SU-DHL-6 (cell line): ENCODE measurements at regions not wholly inside any gene's neighbourhood (a gene's known extent, or its start where the extent isn't known, plus 50 kb on each side); places are given as distances from the start of the nearest gene placed in this dataset.

Source experiments
- H2AFZ ChIP-seq: fragments of 200-600 bp; sonication (generic); 2 replicates; pipeline ENCODE4 v1.6.1; 2014; ENCODE audit warnings: low read depth, mild to moderate bottlenecking, moderate library complexity, mixed read lengths, antibody characterized with exemption, low read length; ENCODE audit not compliant: severe bottlenecking
- H3F3A ChIP-seq: fragments of 200-600 bp; shearing (Covaris generic); 2 replicates; pipeline ENCODE4 v1.6.0; 2016; ENCODE audit warnings: antibody characterized with exemption, mild to moderate bottlenecking; ENCODE audit not compliant: insufficient read depth
- H3K27ac ChIP-seq: fragments of 200-600 bp; sonication (generic); 2 replicates; pipeline ENCODE4 v1.5.1; 2016; ENCODE audit warnings: low read depth, mild to moderate bottlenecking, low read length, moderate library complexity, mixed read lengths
- H3K27me3 ChIP-seq: fragments of 200-600 bp; sonication (generic), shearing (Covaris generic); 2 replicates; pipeline ENCODE4 v1.6.0; 2014; ENCODE audit warnings: mild to moderate bottlenecking, low read length
- H3K36me3 ChIP-seq: fragments of 200-600 bp; sonication (generic); 2 replicates; pipeline ENCODE4 v1.6.1; 2014; ENCODE audit warnings: mild to moderate bottlenecking, low read length, mixed read lengths
- H3K4me2 ChIP-seq: fragments of 300-600, 200-600 bp; shearing (Covaris generic), sonication (generic); 2 replicates; pipeline ENCODE4 v1.6.0; 2014; ENCODE audit warnings: low read length, low read depth, mild to moderate bottlenecking; ENCODE audit not compliant: poor library complexity, severe bottlenecking
- H3K4me3 ChIP-seq: fragments of 200-600 bp; sonication (generic); 2 replicates; pipeline ENCODE4 v1.5.1; 2014; ENCODE audit warnings: antibody characterized with exemption, low read length, mild to moderate bottlenecking, mixed read lengths; ENCODE audit not compliant: insufficient read depth, poor library complexity, severe bottlenecking
- H3K79me2 ChIP-seq: fragments of 200-600 bp; sonication (generic); 2 replicates; pipeline ENCODE4 v1.6.1; 2014; ENCODE audit warnings: mild to moderate bottlenecking, low read length, moderate library complexity; ENCODE audit not compliant: insufficient read depth
- H3K9ac ChIP-seq: fragments of 200-600 bp; sonication (generic); 2 replicates; pipeline ENCODE4 v1.7.0; 2014; ENCODE audit warnings: mild to moderate bottlenecking, low read length
- H3K9me2 ChIP-seq: fragments of 200-600 bp; sonication (generic); replicated peaks from 2 replicates; pipeline ENCODE4 v1.6.1; 2014; ENCODE audit warnings: low read length; ENCODE audit not compliant: insufficient read depth
- H3K9me3 ChIP-seq: fragments of 200-600 bp; sonication (generic); 2 replicates; pipeline ENCODE4 v1.6.1; 2014; ENCODE audit warnings: low read length, mixed read lengths; ENCODE audit not compliant: insufficient read depth
- H4K20me1 ChIP-seq: fragments of 200-600 bp; sonication (generic); 2 replicates; pipeline ENCODE4 v1.6.1; 2014; ENCODE audit warnings: low read depth, mild to moderate bottlenecking, antibody characterized with exemption, low read length, moderate library complexity, mixed read lengths
- EZH2phosphoT487 ChIP-seq: fragments of 200-600 bp; sonication (generic), shearing (Covaris generic); conservative IDR thresholded peaks from 2 replicates; pipeline ENCODE4 v1.6.1; 2018; ENCODE audit warnings: mild to moderate bottlenecking, antibody characterized with exemption, low read length, moderate library complexity, mixed read lengths
- TF ChIP-seq, protein P1 (sequence below): fragments of 200-600 bp; sonication (generic); IDR thresholded peaks from one replicate; pipeline ENCODE4 v1.5.1; 2017; ENCODE audit warnings: antibody characterized with exemption, mild to moderate bottlenecking, low read length, moderate library complexity; ENCODE audit not compliant: insufficient read depth, poor library complexity, severe bottlenecking

DNA sequence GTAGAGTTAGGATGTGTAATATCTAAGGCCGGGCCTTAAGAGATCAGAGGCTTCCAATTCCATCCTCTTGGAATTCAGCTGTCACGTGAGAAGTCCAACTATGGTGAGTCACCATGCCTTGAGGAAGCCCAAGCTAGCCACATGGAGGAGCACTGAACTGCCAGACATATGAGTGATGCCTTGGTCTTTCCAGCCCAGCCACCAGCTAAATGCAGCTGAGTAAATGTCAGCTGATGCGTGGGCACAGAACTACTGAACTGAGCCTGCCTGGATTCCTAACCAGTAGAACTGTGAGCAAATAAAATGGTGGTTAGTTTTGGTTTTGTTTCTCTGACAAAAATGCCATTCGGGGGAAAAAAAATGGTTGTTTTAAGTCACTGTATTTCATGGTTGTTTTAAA lies 153.7 kb upstream of the SERTAD2 start:
- no peaks in the 10 kb centered on the region for H4K20me1 ChIP-seq
- no peaks in the 10 kb centered on the region for H3F3A ChIP-seq
- TF ChIP-seq, protein P1, sequence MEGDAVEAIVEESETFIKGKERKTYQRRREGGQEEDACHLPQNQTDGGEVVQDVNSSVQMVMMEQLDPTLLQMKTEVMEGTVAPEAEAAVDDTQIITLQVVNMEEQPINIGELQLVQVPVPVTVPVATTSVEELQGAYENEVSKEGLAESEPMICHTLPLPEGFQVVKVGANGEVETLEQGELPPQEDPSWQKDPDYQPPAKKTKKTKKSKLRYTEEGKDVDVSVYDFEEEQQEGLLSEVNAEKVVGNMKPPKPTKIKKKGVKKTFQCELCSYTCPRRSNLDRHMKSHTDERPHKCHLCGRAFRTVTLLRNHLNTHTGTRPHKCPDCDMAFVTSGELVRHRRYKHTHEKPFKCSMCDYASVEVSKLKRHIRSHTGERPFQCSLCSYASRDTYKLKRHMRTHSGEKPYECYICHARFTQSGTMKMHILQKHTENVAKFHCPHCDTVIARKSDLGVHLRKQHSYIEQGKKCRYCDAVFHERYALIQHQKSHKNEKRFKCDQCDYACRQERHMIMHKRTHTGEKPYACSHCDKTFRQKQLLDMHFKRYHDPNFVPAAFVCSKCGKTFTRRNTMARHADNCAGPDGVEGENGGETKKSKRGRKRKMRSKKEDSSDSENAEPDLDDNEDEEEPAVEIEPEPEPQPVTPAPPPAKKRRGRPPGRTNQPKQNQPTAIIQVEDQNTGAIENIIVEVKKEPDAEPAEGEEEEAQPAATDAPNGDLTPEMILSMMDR, result no peak
- no peak for TF ChIP-seq EZH2phosphoT487
- no peak overlapping the region for H3K4me3 ChIP-seq
- no peak overlapping the region for H3K4me2 ChIP-seq
- H3K9me3 ChIP-seq, result no peaks in the 10 kb centered on the region
- H3K27me3 ChIP-seq, result no peaks in the 10 kb centered on the region
- no peak overlapping the region for H3K9ac ChIP-seq
- H3K27ac ChIP-seq, result no peak overlapping the region
- no peaks in the 10 kb centered on the region for H3K79me2 ChIP-seq
- no peak overlapping the region for H2AFZ ChIP-seq
- no peaks in the 10 kb centered on the region for H3K36me3 ChIP-seq
- no peaks in the 10 kb centered on the region for H3K9me2 ChIP-seq

DNA sequence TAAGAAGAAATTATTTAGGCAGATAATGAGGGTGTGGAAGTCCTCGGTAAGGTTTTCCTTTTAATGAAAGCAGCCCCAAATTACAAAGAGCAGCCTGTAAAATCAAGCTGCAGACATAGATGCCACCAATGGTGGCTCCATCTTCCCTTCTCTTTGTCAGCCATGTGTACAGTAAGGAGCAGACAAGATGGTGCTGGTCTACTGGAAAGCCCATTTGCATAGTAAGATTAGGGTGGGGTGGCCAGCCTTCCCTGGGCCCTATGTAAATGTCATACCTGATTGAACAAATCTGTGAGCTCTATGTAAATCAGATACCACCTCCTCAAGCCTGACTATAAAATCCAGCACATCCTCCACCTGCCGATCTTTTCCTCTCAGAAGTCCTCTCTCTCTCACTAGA lies 154.4 kb upstream of the SERTAD2 start:
- Histone ChIP-seq H3K36me3 (no peaks in the 10 kb centered on the region), H3K4me2 (no peak overlapping the region), H3K27ac (no peak overlapping the region), H3K9ac (no peak overlapping the region), H3K9me2 (no peaks in the 10 kb centered on the region), H3K9me3 (no peaks in the 10 kb centered on the region), H3F3A (no peaks in the 10 kb centered on the region), H3K79me2 (no peaks in the 10 kb centered on the region), H3K27me3 (no peaks in the 10 kb centered on the region), H3K4me3 (no peak overlapping the region), H2AFZ (no peak overlapping the region), H4K20me1 (no peaks in the 10 kb centered on the region)
- TF ChIP-seq EZH2phosphoT487, result no peak
- TF ChIP-seq, protein P1, result no peak

DNA sequence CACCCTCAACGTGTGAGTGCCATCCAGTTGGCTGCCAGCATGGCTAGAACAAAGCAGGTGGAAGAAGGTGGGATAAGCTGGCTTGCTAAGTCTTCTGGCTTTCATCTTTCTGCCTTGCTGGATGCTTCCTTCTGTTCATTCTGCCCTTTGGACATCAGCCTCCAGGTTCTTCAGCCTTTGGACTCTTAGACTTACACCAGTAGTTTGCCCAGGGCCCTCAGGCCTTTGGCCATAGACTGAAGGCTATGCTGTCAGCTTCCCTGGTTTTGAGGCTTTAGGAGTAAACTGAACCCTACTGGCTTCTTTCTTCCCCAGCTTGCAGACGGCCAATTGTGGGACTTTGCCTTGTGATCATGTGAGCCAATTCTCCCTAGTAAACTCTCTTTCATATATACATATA lies 155.0 kb upstream of the SERTAD2 start:
- Histone ChIP-seq H3K9me3 (no peaks in the 10 kb centered on the region), H3K27me3 (no peaks in the 10 kb centered on the region), H3K9ac (no peak overlapping the region), H3K36me3 (no peaks in the 10 kb centered on the region), H3K4me3 (no peak overlapping the region), H3K27ac (no peak overlapping the region), H3K4me2 (no peak overlapping the region), H2AFZ (no peak overlapping the region), H3F3A (no peaks in the 10 kb centered on the region), H3K9me2 (no peaks in the 10 kb centered on the region), H3K79me2 (no peaks in the 10 kb centered on the region), H4K20me1 (no peaks in the 10 kb centered on the region)
- TF ChIP-seq EZH2phosphoT487, result no peak
- TF ChIP-seq, protein P1, result no peak
